Stomach (tissue), 8 donors: ENCODE measurements at regions not wholly inside any gene's neighbourhood (a gene's known extent, or its start where the extent isn't known, plus 50 kb on each side); places are given as distances from the start of the nearest gene placed in this dataset.

Experiments
- DNase-seq, 2 donors: peaks; one replicate each; pipeline versions ENCODE4 v3.0.0 to v3.0.0-alpha.2; 2013 to 2019
- H3K27ac ChIP-seq, 5 donors: fragments of 200-600 bp in 4 of 5; sonication (generic) in 4 of 5; one replicate each; pipeline ENCODE4 v1.5.1; 2013 to 2019; ENCODE audit warnings: mild to moderate bottlenecking in 1 of 5, moderate library complexity in 1 of 5
- H3K27me3 ChIP-seq, 3 donors: fragments of 200-600 bp; sonication (generic); one replicate each; pipeline ENCODE4 v1.5.1; 2017 to 2019; ENCODE audit warnings: mixed run types in 1 of 3
- H3K36me3 ChIP-seq, 4 donors: fragments of 200-600 bp; sonication (generic); 1 replicate in 3 of 4; 2 replicates in 1 of 4; pipeline ENCODE4 v1.5.1; 2016 to 2019
- H3K4me1 ChIP-seq, 4 donors: fragments of 200-600 bp; sonication (generic); one replicate each; pipeline ENCODE4 v1.5.1; 2016 to 2019
- H3K4me3 ChIP-seq, 4 donors: fragments of 200-600 bp; sonication (generic) in 3 of 4; one replicate each; pipeline ENCODE4 v1.5.1; 2016 to 2019; ENCODE audit warnings: mild to moderate bottlenecking in 1 of 4
- H3K9me3 ChIP-seq, 4 donors: fragments of 200-600 bp; sonication (generic); one replicate each; pipeline ENCODE4 v1.5.1; 2016 to 2019
- CTCF ChIP-seq, 7 experiments: fragments of 450-650 bp in 4 of 7; fragments of 200-600 bp in 3 of 7; sonication (generic) in 3 of 7; IDR thresholded peaks; one replicate each; pipeline ENCODE4 v1.5.1; 2016 to 2019; ENCODE audit warnings: antibody characterized with exemption in 7 of 7, control low read depth in 2 of 7, mild to moderate bottlenecking in 1 of 7
- EP300 ChIP-seq: sonication (generic); formaldehyde crosslinking; IDR thresholded peaks from one replicate; pipeline ENCODE4 v1.6.1; 2017; ENCODE audit warnings: antibody characterized with exemption
- POLR2A ChIP-seq, 4 donors: fragments of 450-650 bp; IDR thresholded peaks; one replicate each; pipeline ENCODE4 v1.6.1; 2016; ENCODE audit warnings: antibody characterized with exemption in 4 of 4, control low read depth in 2 of 4, mild to moderate bottlenecking in 1 of 4, moderate library complexity in 1 of 4
- POLR2AphosphoS5 ChIP-seq, 3 donors: sonication (generic); formaldehyde crosslinking; IDR thresholded peaks; one replicate each; pipeline ENCODE4 v1.6.1; 2016; ENCODE audit warnings: antibody characterized with exemption in 3 of 3
- WGBS, 5 donors: extraction: QIAGEN DNeasy Blood & Tissue Kit in 3 of 5; methylation state at CpG; one replicate each; pipeline versions ENCODE4 v1.1.5 to v1.1.7; 2013 to 2018; 5-methylcytosine and 5-hydroxymethylcytosine counted together
- intact Hi-C: fragments of 100-400 bp; cut with DNase I; formaldehyde crosslinking; loops from one replicate; pipeline ENCODE4 v1.15.1; 2023; ENCODE audit warnings: low total_unique reads
- donor health status: healthy with polysubstance abuse.
- donor health status: Bipolar disorder and iron deficiency.
- donor health status: healthy.

DNA sequence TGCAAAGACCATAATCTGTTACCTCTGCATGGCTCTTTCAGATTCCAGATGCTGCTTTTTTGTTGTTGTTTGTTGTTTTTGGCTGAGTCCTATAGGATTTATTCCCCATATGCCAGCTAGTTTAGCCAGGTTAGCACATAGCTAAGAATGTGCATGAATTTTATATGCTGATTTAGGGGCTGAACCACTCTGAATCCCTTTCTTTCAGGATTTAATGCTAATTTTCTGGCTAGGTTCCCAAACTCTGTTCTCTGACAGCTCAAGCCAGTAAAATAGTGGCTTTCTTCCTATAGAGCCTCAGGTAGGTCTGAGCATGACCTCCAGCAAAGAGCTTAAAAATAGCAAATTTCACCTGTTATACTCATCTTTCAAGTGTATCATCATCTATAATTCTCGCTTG, 521.4 kb downstream of the CAAP1 start:
- no peak overlapping the region for H3K27ac ChIP-seq
- WGBS, 5 donors: 79 to 97% (median 89%) methylated on average over 1 of the region's 1 CpG
- H3K27me3 ChIP-seq: no peaks in the 10 kb centered on the region
- no peak for DNase-seq
- intact Hi-C loops: no loop called here
- H3K4me3 ChIP-seq: no peak overlapping the region
- no peaks in the 10 kb centered on the region for H3K36me3 ChIP-seq
- TF ChIP-seq POLR2A (IDR thresholded peaks at IDR 0.05): no peak
- no peak for TF ChIP-seq CTCF (IDR thresholded peaks at IDR 0.05)
- no peak for TF ChIP-seq POLR2AphosphoS5 (IDR thresholded peaks at IDR 0.05)
- TF ChIP-seq EP300: no peak
- H3K9me3 ChIP-seq: no peaks in the 10 kb centered on the region
- no peaks in the 10 kb centered on the region for H3K4me1 ChIP-seq

DNA sequence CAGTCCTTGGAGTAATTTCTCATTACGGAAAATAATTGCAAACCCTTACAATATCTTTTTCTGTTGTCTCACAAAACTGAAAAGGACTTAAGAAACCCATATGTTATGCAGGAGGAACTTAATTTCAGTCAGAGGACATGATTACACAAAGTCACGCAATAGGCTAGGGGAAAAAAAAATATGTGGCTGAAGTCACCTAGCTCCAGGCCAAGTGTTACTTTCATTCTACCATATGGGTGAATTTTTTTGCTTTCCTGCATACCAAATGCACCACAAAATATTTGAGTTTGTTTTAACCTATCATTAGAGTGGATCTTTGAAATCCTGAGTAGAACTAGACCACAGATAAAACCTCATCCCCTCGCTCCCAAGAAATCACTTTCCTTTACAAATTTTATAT, 523.5 kb downstream of the CAAP1 start:
- Histone ChIP-seq H3K27ac (no peak overlapping the region), H3K4me1 (no peaks in the 10 kb centered on the region), H3K27me3 (no peaks in the 10 kb centered on the region), H3K9me3 (no peaks in the 10 kb centered on the region), H3K36me3 (no peaks in the 10 kb centered on the region), H3K4me3 (no peak overlapping the region)
- no peak for DNase-seq
- intact Hi-C loops: no loop called here
- WGBS, 5 donors: 78 to 92% (median 90%) methylated on average over 3 of the region's 3 CpGs
- TF ChIP-seq CTCF (IDR thresholded peaks at IDR 0.05) (no peak), EP300 (no peak), POLR2AphosphoS5 (IDR thresholded peaks at IDR 0.05) (no peak)

DNA sequence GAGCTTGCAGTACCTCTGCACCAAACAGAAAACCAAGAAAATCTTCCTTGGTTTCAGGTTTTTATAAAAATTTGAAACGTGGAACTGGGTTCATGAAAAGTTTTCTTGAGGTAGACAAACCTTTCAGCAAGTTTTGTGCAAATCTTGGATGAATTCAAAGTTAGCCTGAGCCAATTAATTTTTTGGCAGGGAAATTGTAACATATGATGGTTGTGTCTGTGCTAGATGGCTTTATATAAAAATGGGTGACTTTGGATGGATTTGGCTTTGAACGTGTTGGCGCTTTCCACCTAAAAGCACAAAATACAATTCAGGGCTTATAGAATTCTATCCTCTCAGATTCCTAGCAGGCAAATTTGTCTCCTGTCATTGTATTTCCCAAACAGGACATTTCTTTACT, 524.4 kb downstream of the CAAP1 start:
- 69 to 75% (median 74%) methylated on average over 3 of the region's 3 CpGs for WGBS, 5 donors
- Histone ChIP-seq H3K27ac (no peak overlapping the region), H3K9me3 (no peaks in the 10 kb centered on the region), H3K36me3 (no peaks in the 10 kb centered on the region), H3K4me3 (no peak overlapping the region), H3K27me3 (no peaks in the 10 kb centered on the region), H3K4me1 (no peaks in the 10 kb centered on the region)
- intact Hi-C loops: no loop called here
- no peak for DNase-seq
- no peak for TF ChIP-seq CTCF (IDR thresholded peaks at IDR 0.05)

DNA sequence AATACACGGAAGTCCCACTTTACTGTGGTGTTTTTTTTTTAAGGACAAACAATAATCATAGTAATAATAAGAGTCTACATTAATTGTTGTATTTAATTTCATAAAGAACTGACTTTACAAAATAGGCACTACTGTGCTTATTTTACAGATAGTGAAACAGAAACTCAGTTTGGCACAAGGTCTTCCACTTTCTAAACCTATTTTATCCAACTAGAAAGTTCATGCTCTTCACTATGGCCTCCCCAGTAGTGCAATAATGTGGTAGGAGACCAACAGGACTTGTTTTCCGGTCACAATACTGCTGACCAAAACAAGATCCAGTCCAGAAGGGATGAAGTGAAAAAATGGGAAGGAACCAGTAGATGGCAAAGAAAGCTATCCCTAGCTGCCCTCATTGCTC, 531.6 kb downstream of the CAAP1 start:
- Histone ChIP-seq H3K27ac (no peak overlapping the region), H3K4me1 (no peaks in the 10 kb centered on the region), H3K9me3 (no peaks in the 10 kb centered on the region), H3K36me3 (no peaks in the 10 kb centered on the region), H3K4me3 (no peak overlapping the region), H3K27me3 (no peaks in the 10 kb centered on the region)
- DNase-seq: no peak
- 83 to 90% (median 83%) methylated on average over 2 of the region's 2 CpGs for WGBS, 5 donors
- intact Hi-C loops: no loop called here
- TF ChIP-seq POLR2AphosphoS5 (IDR thresholded peaks at IDR 0.05): no peak
- no peak for TF ChIP-seq POLR2A (IDR thresholded peaks at IDR 0.05)
- TF ChIP-seq CTCF (IDR thresholded peaks at IDR 0.05): no peak

- DNase-seq: no peak
- no peak overlapping the region for H3K4me3 ChIP-seq
- no peaks in the 10 kb centered on the region for H3K9me3 ChIP-seq
- H3K27ac ChIP-seq: no peak overlapping the region
- no peaks in the 10 kb centered on the region for H3K4me1 ChIP-seq
- intact Hi-C loops: no loop called here
- TF ChIP-seq EP300: no peak
- no peak for TF ChIP-seq POLR2AphosphoS5 (IDR thresholded peaks at IDR 0.05)
- no peak for TF ChIP-seq POLR2A (IDR thresholded peaks at IDR 0.05)
- TF ChIP-seq CTCF (IDR thresholded peaks at IDR 0.05): no peak
- H3K27me3 ChIP-seq: no peaks in the 10 kb centered on the region
- no peaks in the 10 kb centered on the region for H3K36me3 ChIP-seq
Observed at GRCh38 chr9:26358836-26359235, 533.8 kb downstream of the CAAP1 start.
